Dermis microvascular lymphatic vessel endothelial cell (primary cell): ENCODE measurements at regions not wholly inside any gene's neighbourhood (a gene's known extent, or its start where the extent isn't known, plus 50 kb on each side); places are given as distances from the start of the nearest gene placed in this dataset.
"Not testable (repeated sequence)": the region's sequence is repeated elsewhere in the genome, so short reads cannot be mapped to it uniquely, and the experiment has no call there.

Source experiments
- DNase-seq, 2 donors: peaks; one replicate each; pipeline versions ENCODE4 v3.0.0 to v3.0.0-alpha.2; 2010; ENCODE audit warnings: low read depth in 2 of 2

- no peak for DNase-seq
These were observed 334.7 kb upstream of the MDFIC2 start for GRCh38 chr3:70647094-70647493.

GRCh38 chr3:70646635-70647034 is 334.2 kb upstream of the MDFIC2 start:
- no peak for DNase-seq

GRCh38 chr3:70640481-70640880 is 328.0 kb upstream of the MDFIC2 start:
- no peak for DNase-seq

GRCh38 chr3:70635301-70635700 is 322.9 kb upstream of the MDFIC2 start:
- DNase-seq, result no peak

GRCh38 chr3:70631716-70632307 is 319.4 kb upstream of the MDFIC2 start:
- DNase-seq, result no peak

GRCh38 chr3:70621451-70621850 is 309.0 kb upstream of the MDFIC2 start:
- no peak for DNase-seq

GRCh38 chr3:70620956-70621355 is 308.5 kb upstream of the MDFIC2 start:
- DNase-seq, result no peak

- DNase-seq, result no peak
These were observed 307.9 kb upstream of the MDFIC2 start for GRCh38 chr3:70620367-70620766.

- no peak for DNase-seq
These were observed 305.7 kb upstream of the MDFIC2 start for GRCh38 chr3:70618151-70618550.

- DNase-seq, result not testable (repeated sequence)
These were observed 304.9 kb upstream of the MDFIC2 start for GRCh38 chr3:70617349-70617748.

- DNase-seq, result no peak
These were observed 302.8 kb upstream of the MDFIC2 start for GRCh38 chr3:70615286-70615685.

- no peak for DNase-seq
These were observed 301.7 kb upstream of the MDFIC2 start for GRCh38 chr3:70614111-70614510.

- no peak for DNase-seq
These were observed 300.5 kb upstream of the MDFIC2 start for GRCh38 chr3:70612920-70613319.

GRCh38 chr3:70611667-70612277 is 299.3 kb upstream of the MDFIC2 start:
- not testable (repeated sequence) for DNase-seq

GRCh38 chr3:70608434-70608833 is 296.0 kb upstream of the MDFIC2 start:
- DNase-seq, result no peak

- DNase-seq, result no peak
These were observed 295.0 kb upstream of the MDFIC2 start for GRCh38 chr3:70607469-70607868.

- DNase-seq, result peak in 1 of 2 donors; percentile 22
These were observed 293.6 kb upstream of the MDFIC2 start for GRCh38 chr3:70606018-70606417.

- DNase-seq, result no peak
These were observed 290.7 kb upstream of the MDFIC2 start for GRCh38 chr3:70603103-70603502.

- no peak for DNase-seq
These were observed 284.9 kb upstream of the MDFIC2 start for GRCh38 chr3:70597312-70597711.

GRCh38 chr3:70583682-70584081 is 271.2 kb upstream of the MDFIC2 start:
- DNase-seq, result no peak

- DNase-seq, result no peak
These were observed 270.4 kb upstream of the MDFIC2 start for GRCh38 chr3:70582803-70583202.

GRCh38 chr3:70580021-70580420 is 267.6 kb upstream of the MDFIC2 start:
- DNase-seq, result no peak

GRCh38 chr3:70571696-70572095 is 259.3 kb upstream of the MDFIC2 start:
- no peak for DNase-seq

- DNase-seq, result no peak
These were observed 258.1 kb upstream of the MDFIC2 start for GRCh38 chr3:70570584-70570983.
